NCI-H2227 (cell line): ENCODE measurements at regions not wholly inside any gene's neighbourhood (a gene's known extent, or its start where the extent isn't known, plus 50 kb on each side); places are given as distances from the start of the nearest gene placed in this dataset.

Experiments
- DNase-seq: peaks from one replicate; lab custom pipeline; 2025; ENCODE audit not compliant: unreplicated experiment; lab: John Stamatoyannopoulos, UW

DNA sequence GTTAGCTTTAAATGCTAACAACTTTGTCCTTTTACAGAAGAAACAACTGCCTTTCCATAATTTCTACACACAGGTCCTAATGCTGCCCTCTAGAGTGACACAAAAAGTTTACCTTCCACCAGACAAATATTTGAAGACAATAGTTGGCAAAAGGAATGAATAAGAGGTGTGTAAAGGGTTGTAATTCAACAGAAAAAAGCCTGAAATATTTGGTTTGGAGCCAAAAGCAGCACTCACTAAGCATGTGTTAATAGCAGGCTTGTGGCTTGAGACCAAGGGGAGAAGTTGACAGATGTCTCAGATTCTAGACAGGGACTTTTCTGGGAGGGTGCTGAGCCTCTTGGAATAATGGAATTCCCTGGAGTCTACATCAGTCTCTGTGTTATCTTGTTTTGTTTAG lies 156.2 kb upstream of the GALNT17 start:
- no peak for DNase-seq

DNA sequence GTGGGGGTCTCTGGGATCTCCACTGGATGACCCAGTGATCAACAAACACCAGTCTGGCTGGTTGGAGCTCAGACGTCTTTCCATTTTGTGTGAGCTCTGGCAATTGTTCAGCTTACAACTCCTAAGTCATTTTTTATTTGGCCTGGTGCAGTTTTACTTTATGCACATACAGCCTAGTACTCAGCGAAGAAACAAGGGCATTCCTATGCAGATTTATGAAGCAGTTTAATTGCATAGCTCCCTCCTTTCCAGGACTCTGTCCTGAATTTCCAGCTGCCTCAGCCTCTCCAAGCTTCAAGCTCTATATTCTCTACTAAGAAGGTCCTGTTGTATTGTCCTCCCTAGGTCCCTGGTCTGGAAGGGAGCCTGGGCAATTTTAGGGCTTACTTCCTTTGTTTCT lies 145.6 kb upstream of the GALNT17 start:
- no peak for DNase-seq

DNA sequence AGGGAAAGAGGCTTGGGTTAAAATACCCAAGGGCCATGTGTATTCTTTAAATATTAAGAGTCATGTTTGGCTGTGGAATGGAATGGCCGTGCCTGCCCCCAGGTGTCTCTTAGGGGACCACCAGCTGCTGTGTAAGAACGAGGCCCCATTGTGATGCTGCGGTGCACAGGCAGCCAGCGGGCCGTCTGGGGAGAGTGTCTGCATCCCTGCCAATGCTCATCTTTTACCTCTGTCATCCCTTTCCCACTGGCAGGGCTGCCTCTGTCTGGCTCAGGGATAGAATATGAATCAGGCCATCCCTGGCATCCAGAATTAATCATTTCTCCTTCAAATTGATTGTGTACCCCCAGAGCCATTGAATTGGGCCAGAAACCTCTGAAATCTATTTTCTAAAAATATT lies 137.8 kb upstream of the GALNT17 start:
- no peak for DNase-seq

DNA sequence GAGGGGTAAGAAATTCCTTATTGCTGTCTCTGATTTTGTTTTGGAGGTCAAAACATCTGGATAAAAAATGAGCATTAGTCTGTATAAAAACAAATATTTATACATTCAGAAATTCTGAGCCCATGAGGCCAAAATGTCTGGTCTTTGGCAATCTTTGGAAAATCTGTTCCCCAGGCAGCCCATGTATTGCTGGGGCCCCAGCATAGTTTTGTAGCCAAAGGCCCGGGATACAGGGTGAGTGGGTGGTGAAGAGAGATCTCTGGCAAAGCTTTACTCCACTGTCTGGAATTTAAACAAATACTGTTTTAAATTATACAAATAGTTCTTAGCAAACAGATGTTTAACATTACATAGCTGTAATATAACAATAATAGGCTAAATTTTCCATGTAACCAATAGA lies 134.7 kb upstream of the GALNT17 start:
- DNase-seq: no peak

DNA sequence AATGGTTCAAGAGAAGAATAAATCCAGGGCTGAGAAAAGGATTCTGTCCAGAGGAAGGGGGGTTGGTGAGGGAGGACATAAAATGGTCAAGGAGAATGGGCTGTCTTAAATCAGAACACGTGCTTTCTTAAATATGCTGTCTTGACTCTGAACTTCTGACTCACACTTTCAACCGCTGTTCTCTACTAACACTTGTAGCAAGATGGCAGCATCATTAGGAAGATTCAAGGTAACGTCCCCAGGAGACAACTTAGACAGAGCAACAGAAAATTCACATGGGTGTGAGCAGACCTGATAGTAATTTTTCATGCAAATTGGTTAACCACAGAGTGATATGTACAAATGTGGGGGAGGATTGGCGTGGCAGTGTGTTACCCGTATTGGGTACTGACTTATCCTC lies 126.8 kb upstream of the GALNT17 start:
- no peak for DNase-seq

DNA sequence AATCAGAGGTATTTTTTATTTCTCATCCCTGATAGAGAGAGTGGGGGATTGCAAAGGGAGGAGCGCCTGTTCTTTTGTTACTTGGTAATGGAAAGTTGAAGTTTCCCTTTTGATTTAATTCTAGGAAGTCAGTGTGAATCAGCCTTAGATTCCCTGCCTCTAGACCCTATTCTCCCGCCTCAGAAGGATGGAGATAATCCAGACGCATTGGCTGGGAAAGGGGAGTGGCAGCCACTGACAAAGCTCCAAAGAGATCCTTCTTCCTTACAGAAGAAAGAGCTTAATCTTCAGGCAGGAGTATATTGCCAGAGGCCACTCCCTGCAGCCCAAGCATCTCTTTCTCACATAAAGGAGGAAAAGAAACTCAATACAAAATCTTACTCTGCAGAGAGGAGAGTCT lies 122.3 kb upstream of the GALNT17 start:
- DNase-seq: no peak

DNA sequence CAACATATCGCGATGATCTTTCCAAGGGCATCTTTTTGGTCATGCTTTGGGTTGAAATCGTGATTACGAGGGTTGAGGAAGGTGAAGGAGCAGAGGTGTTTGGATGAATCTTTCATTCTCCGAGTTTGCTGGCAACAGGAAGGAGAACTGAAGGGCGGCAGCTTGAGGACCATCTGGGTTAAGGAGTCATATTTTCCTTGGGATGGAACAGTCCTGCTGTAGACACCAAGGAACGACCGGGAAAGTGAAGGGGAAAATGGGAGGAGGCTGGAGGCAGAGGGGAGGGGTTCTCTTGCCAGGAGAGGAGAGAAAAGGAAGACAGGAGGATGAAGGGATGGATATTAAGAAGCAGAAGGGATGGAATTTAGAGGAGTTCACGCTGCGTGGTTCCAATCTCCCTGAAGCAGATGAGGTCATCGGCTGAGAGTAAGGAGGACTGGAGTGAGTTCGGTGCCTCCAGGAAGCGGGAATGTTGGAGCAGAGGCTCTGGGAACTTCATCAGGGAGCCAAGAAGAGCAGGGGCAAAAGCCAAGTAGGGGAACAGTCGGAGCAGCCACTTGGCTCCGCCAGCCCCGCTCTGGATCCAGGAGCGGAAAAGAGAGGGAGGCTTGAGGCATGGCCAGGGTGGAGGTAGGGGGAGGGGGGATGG lies 116.6 kb upstream of the GALNT17 start:
- no peak for DNase-seq

DNA sequence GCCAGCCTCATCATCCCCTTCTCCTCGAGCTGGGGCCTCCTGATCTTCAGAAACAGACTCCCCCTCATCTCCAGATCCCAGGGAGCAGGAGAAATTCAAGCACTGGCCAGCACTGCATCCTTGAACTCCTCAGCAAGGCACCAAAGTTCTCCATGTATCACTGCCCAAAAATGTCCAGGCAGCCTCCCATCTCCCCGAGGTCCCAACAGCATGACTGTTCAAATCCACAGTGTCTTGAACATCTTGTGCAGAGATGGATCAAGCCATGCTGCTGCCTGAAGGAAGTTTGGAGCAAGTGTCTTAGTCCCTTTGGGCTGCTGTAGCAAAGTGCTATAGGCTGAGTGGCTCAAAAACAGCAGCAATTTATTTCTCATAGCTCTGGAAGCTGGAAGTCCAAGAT lies 115.5 kb upstream of the GALNT17 start:
- no peak for DNase-seq

DNA sequence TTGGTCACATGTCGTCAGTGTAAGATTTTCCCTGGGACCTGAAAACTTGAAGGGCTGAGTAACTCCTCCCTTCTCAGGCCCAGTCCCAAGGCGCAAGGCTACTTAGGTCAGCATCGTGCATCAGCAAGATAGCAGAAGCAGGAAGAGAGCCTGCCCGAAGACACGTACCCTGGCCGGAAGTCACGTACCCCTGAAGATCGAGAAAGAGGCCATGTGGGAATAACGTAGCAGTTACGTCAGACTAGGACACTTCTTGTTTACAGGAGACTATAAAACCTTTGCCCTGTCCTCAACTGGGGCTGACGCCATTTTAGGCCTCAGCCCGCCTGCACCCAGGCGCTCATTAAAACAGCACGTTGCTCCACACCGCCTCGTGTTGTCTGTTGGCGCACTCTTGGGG lies 114.3 kb upstream of the GALNT17 start:
- DNase-seq: no peak

DNA sequence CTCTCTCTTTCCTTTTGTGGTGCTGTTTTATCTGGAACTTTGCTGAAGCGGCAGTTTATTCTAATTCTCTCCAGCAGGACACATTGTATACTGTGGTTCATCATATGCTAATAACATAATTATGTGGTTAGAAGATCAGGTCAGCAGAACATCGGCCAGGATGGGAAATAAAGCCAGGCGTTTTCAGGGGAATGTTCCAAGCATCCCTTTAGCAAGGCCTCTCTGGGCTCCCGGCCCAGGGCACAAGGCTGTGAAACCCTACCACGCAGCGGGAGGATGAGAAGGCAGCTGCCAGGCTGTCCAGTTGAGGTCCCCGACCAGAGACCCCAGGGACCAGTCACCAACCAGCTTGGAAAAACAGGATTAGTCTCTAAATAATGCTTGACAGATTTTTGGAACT lies 112.2 kb upstream of the GALNT17 start:
- DNase-seq: no peak

DNA sequence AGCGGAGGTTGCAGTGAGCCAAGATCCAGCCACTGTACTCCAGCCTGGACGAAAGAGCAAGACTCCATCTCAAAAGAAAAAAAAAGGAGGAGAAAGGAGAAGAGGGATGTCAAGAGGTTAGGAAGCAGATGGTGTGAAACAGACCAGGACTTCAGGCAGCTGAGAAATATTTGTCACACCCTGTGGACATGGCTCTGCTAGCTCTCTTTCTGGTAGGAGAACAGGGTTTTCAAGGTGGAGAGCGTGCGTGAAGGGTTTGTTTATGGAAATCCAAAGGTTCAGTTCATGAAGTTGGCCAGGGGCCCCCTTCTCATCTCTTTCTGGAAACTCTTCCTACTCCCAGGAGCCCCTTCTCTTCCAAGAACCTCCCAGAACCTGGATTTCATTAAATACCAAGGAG lies 110.8 kb upstream of the GALNT17 start:
- no peak for DNase-seq

DNA sequence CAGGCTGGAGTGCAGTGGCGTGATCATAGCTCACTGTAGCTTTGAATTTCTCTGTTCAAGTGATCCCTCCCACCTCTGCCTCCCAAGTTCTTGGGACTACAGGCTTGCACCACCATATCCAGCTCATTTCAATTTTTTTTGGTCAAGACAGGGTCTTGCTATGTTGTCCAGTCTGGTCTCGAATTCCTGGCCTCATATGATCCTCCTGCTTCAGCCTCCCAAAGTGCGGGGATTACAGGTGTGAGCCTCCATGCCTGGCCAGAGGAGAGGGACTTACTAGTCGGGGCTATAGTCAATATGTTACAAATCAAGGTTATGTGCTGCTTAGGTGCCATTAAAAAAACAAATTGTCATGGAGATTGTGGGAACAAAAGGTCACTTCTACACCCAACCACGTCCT lies 105.3 kb upstream of the GALNT17 start:
- DNase-seq: no peak

DNA sequence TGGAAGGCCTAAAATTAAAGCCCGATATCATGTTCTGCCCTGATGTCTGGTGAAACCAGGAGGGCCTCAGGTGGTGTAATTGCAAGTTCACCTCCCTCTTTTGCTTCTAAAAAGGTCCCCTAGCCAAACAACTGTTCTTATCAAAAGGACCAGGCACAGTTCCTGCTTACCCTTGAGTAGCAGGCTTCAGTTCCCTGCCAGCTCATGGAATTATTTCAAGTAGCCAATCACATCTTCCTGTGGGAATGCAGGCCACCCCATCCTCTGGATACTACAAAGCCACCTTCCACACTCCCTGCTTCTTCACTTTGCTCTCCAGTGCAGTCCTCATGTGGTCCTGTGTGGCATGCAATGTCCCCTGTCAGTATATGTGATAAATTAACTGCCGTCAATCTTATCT lies 97.7 kb upstream of the GALNT17 start:
- DNase-seq: no peak

DNA sequence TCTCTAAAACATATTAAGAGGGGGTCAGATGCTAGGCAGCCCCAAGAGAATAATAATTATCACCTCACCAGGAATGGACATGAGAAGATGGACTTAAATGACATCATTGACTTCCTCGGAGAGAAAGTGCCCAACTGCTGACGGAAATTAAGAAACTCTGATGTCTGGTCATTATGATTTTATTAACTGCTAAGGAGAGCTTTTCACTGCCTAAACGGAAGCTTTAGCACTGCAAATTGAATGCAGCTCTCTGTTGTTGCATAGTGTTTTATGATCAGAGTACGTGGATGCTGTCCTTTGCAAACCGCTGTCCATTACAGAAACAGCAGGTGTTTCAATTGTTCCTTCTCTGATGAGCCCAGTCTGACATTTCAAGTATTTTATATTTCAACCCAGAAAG lies 89.4 kb upstream of the GALNT17 start:
- no peak for DNase-seq

DNA sequence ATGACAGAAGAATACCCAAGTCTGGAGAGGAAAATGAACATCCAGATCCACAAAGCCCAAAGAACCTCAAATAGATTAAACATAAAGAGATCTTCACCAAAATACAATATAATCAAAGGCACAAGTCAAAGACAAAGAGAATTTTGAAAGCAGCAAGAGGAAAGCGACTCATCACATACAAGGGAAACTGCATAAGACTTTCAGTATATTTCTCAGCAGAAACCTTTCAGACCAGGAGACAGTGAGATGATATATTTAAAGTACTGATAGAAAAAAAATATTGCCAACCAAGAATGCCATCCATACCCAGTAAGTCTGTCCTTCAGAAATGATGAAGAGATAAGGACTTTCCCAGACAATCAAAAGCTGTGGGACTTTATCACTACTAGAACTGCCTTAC lies 81.5 kb upstream of the GALNT17 start:
- no peak for DNase-seq

DNA sequence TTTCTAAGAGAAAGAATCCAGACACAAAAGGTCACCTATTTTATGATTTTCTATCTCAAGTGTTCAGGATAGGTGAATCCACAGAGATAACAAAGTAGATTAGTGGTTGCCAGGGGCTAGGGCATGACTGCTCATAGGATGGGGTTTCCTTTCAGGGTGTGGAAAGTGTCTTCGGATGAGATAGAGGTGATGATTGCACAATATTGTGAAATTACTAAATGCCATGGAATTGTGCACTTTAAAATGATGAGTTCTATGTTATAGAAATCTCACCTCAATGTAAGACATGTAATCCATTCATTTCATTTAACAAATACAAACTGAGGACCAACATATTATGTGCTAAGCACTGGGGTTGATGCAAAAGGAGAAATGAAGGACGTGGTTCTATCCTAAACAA lies 76.4 kb upstream of the GALNT17 start:
- no peak for DNase-seq

DNA sequence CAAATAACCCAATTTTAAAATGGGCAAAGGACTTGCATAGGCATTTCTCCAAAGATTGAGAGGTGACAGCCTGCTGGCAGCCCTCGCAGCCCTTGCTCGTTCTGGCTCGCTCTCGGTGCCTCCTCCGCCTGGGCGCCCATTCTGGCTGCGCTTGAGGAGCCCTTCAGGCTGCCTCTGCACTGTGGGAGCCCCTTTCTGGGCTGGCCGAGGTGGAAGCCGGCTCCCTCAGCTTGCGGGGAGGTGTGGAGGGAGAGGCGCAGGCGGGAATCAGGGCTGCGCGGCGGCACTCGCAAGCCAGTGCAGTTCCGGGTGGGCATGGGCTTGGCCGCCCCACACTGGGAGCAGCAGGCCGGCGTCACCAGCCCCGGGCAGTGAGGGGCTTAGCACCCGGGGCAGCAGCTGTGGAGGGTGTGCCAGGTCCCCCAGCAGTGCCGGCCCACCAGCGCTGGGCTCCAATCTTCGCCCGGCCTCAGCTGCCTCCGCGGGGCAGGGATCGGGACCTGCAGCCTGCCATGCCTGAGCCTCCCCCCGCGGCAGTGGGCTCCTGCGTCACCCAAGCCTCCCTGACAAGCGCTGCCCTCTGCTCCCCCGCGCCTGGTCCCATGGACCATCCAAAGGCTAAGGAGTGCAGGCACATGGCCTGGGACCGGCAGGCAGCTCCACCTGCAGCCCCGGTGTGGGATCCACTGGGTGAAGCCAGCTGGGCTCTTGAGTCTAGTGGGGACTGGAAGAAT lies 54.0 kb upstream of the GALNT17 start:
- no peak for DNase-seq
